A673 (cell line): ENCODE measurements at regions not wholly inside any gene's neighbourhood (a gene's known extent, or its start where the extent isn't known, plus 50 kb on each side); places are given as distances from the start of the nearest gene placed in this dataset.
"Not testable (repeated sequence)": the region's sequence is repeated elsewhere in the genome, so short reads cannot be mapped to it uniquely, and the experiment has no call there.

Experiments
- BruUV-seq: library from RNA; stranded (reverse); fragments of 400-500 nt; replicated peaks from 2 replicates; lab custom pipeline; 2021; lab: Mats Ljungman, UMichigan
- CTCF ChIA-PET: fragments of 300-600 bp; sonication (Branson Sonifier 250); formaldehyde crosslinking; loops from one replicate; lab custom pipeline; 2022; ENCODE audit warnings: antibody characterized with exemption; lab: Charles Lee
- POLR2A ChIA-PET: fragments of 300-600 bp; sonication (Branson Sonifier 250); formaldehyde crosslinking; loops from one replicate; lab custom pipeline; 2022; ENCODE audit warnings: antibody characterized with exemption; ENCODE audit not compliant: low non-redundant PET; lab: Charles Lee
- DNase-seq: peaks from one replicate; pipeline ENCODE4 v3.0.0-alpha.2; 2015; ENCODE audit warnings: low spot score
- H3K27ac ChIP-seq: fragments of 200-600 bp; sonication (generic); 2 replicates; pipeline ENCODE4 v1.5.1; 2016; ENCODE audit warnings: mixed run types, low read depth, mild to moderate bottlenecking, mixed read lengths, antibody characterized with exemption, low read length; ENCODE audit not compliant: poor library complexity, severe bottlenecking
- H3K27me3 ChIP-seq: fragments of 200-600 bp; sonication (generic); replicated peaks from 2 replicates; pipeline ENCODE4 v1.6.1; 2017; ENCODE audit warnings: mixed run types, low read depth, mild to moderate bottlenecking, mixed read lengths, antibody characterized with exemption, low read length; ENCODE audit not compliant: insufficient read depth, poor library complexity
- H3K36me3 ChIP-seq: fragments of 200-600 bp; sonication (generic); 2 replicates; pipeline ENCODE4 v1.6.1; 2016; ENCODE audit warnings: mixed run types, mild to moderate bottlenecking, mixed read lengths, antibody characterized with exemption, low read length; ENCODE audit not compliant: insufficient read depth, poor library complexity, severe bottlenecking
- H3K4me1 ChIP-seq: fragments of 200-600 bp; sonication (generic); 2 replicates; pipeline ENCODE4 v1.6.1; 2017; ENCODE audit warnings: mixed run types, mild to moderate bottlenecking, mixed read lengths, antibody characterized with exemption, low read length; ENCODE audit not compliant: insufficient read depth, poor library complexity, severe bottlenecking
- H3K4me3 ChIP-seq: fragments of 200-600 bp; sonication (generic); 2 replicates; pipeline ENCODE4 v1.5.1; 2016; ENCODE audit warnings: low read depth, mixed run types, mild to moderate bottlenecking, mixed read lengths, low read length; ENCODE audit not compliant: poor library complexity, severe bottlenecking
- H3K9me3 ChIP-seq: fragments of 200-600 bp; sonication (generic); 2 replicates; pipeline ENCODE4 v1.6.1; 2016; ENCODE audit warnings: mixed run types, low read depth, mild to moderate bottlenecking, mixed read lengths, antibody characterized with exemption, low read length; ENCODE audit not compliant: poor library complexity, severe bottlenecking
- CTCF ChIP-seq: fragments of 300-800, 200-600 bp; sonication (generic); conservative IDR thresholded peaks from 2 replicates; pipeline ENCODE4 v1.5.1; 2017; ENCODE audit warnings: low read depth, mild to moderate bottlenecking, antibody characterized with exemption, low read length, moderate library complexity, mixed read lengths
- EZH2 ChIP-seq: fragments of 200-600 bp; sonication (generic); IDR thresholded peaks from 2 replicates; pipeline ENCODE4 v1.6.1; 2017; ENCODE audit warnings: borderline replicate concordance, low read depth, mild to moderate bottlenecking, mixed read lengths, antibody characterized with exemption, low read length; ENCODE audit not compliant: poor library complexity, severe bottlenecking
- intact Hi-C: fragments of 100-400 bp; cut with micrococcal nuclease; formaldehyde crosslinking; loops from one replicate; pipeline ENCODE4 v1.10.0; 2022; ENCODE audit not compliant: unreplicated experiment

GRCh38 chr10:115033898-115034297, 59.3 kb upstream of the ATRNL1 start:
- DNase-seq, result no peak
- BruUV-seq, result no TSS peak
- Histone ChIP-seq H3K36me3 (no peaks in the 10 kb centered on the region), H3K9me3 (no peaks in the 10 kb centered on the region), H3K4me1 (no peaks in the 10 kb centered on the region), H3K27ac (no peak overlapping the region), H3K27me3 (no peaks in the 10 kb centered on the region), H3K4me3 (no peak overlapping the region)
- no peak for TF ChIP-seq CTCF
- TF ChIP-seq EZH2, result no peak
- CTCF ChIA-PET, result no interaction called here
- intact Hi-C loops, result no loop called here
- POLR2A ChIA-PET, result no interaction called here

GRCh38 chr10:115039781-115040180, 53.4 kb upstream of the ATRNL1 start:
- DNase-seq, POLR2A ChIA-PET, H3K4me3 ChIP-seq, H3K9me3 ChIP-seq, CTCF ChIA-PET, H3K27ac ChIP-seq, intact Hi-C loops, H3K27me3 ChIP-seq, H3K4me1 ChIP-seq, BruUV-seq, H3K36me3 ChIP-seq: not testable (repeated sequence)
